ENCODE measurements at regions not wholly inside any gene's neighbourhood (a gene's known extent, or its start where the extent isn't known, plus 50 kb on each side); places are given as distances from the start of the nearest gene placed in this dataset.
A peak's percentile ranks its signal among the peaks of the same experiment; 100 is the strongest.

GRCh38 chr5:84791730-84792129 is 407.1 kb upstream of the EDIL3 start:
- no peaks in the 10 kb centered on the region for H3K36me3 ChIP-seq
- no peak for TF ChIP-seq CTCF (IDR thresholded peaks at IDR 0.05)
- no peak for DNase-seq

GRCh38 chr5:84791138-84791537 is 406.5 kb upstream of the EDIL3 start:
- intact Hi-C loops (cut with DNase I) = no loop called here
- Histone ChIP-seq H3K27ac (peak overlapping the region in 1 of 2 donors; percentile 48), H3K4me3 (no peak overlapping the region), H3K27me3 (no peaks in the 10 kb centered on the region), H3K4me1 (peaks cover 0 to 3% of the 10 kb centered on the region in 2 donors), H3K36me3 (no peaks in the 10 kb centered on the region), H3K9me3 (peaks cover 0 to 3% of the 10 kb centered on the region in 2 donors)
- peak; percentile 29 for ATAC-seq
- no peak for TF ChIP-seq CTCF (IDR thresholded peaks at IDR 0.05)
- DNase-seq = no peak

More at GRCh38 chr5:84791730-84792129, 407.1 kb upstream of the EDIL3 start:
- Histone ChIP-seq H3K9me3 (peaks cover 0 to 6% of the 10 kb centered on the region in 2 donors), H3K27me3 (no peaks in the 10 kb centered on the region), H3K4me1 (peaks cover 0 to 3% of the 10 kb centered on the region in 2 donors), H3K4me3 (no peak overlapping the region), H3K27ac (peak overlapping the region in 1 of 2 donors; percentile 28)
- no peak for ATAC-seq
- intact Hi-C loops (cut with DNase I) = no loop called here

GRCh38 chr5:84790406-84790805 is 405.7 kb upstream of the EDIL3 start:
- ATAC-seq (no peak), DNase-seq (no peak)
- Histone ChIP-seq H3K27ac (peak overlapping the region in 1 of 2 donors; percentile 48), H3K4me3 (no peak overlapping the region), H3K27me3 (no peaks in the 10 kb centered on the region), H3K9me3 (peaks cover 0 to 3% of the 10 kb centered on the region in 2 donors), H3K36me3 (no peaks in the 10 kb centered on the region), H3K4me1 (peaks cover 0 to 3% of the 10 kb centered on the region in 2 donors)
- intact Hi-C loops (cut with DNase I) = no loop called here
- TF ChIP-seq CTCF (IDR thresholded peaks at IDR 0.05) = no peak

DNA sequence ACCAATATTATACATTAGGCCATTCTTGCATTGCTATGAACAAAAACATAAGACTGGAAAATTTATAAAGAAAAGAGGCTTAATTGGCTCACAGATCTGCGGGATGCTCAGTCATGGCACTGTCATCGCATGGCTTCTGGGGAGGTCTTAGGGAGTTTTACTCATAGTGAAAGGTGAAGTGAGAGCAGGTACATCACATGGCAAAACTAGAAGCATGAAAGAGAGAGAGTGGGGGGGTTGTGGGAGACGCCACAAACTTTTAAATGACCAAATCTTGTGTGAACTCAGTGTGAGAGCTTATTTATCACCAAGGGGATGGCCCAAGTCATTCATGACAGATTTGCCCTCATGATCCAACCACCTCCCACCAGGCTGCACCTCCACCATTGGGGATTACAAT is 398.3 kb upstream of the EDIL3 start:
- no peak for TF ChIP-seq CTCF (IDR thresholded peaks at IDR 0.05)
- Histone ChIP-seq H3K27ac (no peak overlapping the region), H3K36me3 (no peaks in the 10 kb centered on the region), H3K4me3 (no peak overlapping the region), H3K4me1 (no peaks in the 10 kb centered on the region), H3K27me3 (no peaks in the 10 kb centered on the region), H3K9me3 (no peaks in the 10 kb centered on the region)
- DNase-seq (no peak), ATAC-seq (no peak)
- intact Hi-C loops (cut with DNase I) = no loop called here

- H3K4me1 ChIP-seq = no peaks in the 10 kb centered on the region
- intact Hi-C loops (cut with DNase I) = no loop called here
- no peaks in the 10 kb centered on the region for H3K36me3 ChIP-seq
- TF ChIP-seq CTCF (IDR thresholded peaks at IDR 0.05) = no peak
- no peaks in the 10 kb centered on the region for H3K27me3 ChIP-seq
- H3K4me3 ChIP-seq = no peak overlapping the region
- H3K27ac ChIP-seq = no peak overlapping the region
- DNase-seq (no peak), ATAC-seq (no peak)
- H3K9me3 ChIP-seq = no peaks in the 10 kb centered on the region
Observed at GRCh38 chr5:84779186-84779585, 394.5 kb upstream of the EDIL3 start.
